Fibroblast of villous mesenchyme (primary cell): ENCODE measurements at regions not wholly inside any gene's neighbourhood (a gene's known extent, or its start where the extent isn't known, plus 50 kb on each side); places are given as distances from the start of the nearest gene placed in this dataset.

ENCODE experiments used
- DNase-seq: peaks from one replicate; pipeline ENCODE4 v3.0.0-alpha.2; 2010; ENCODE audit warnings: low read depth
- H3K4me3 ChIP-seq: 2 replicates; pipeline ENCODE4 v1.5.1; 2011; ENCODE audit warnings: low read depth, mild to moderate bottlenecking, low read length
- TF ChIP-seq, protein P1 (sequence below): IDR thresholded peaks from 2 replicates; pipeline ENCODE4 v1.5.1; 2012; ENCODE audit warnings: low read depth, mild to moderate bottlenecking, low read length; ENCODE audit not compliant: insufficient read depth

DNA sequence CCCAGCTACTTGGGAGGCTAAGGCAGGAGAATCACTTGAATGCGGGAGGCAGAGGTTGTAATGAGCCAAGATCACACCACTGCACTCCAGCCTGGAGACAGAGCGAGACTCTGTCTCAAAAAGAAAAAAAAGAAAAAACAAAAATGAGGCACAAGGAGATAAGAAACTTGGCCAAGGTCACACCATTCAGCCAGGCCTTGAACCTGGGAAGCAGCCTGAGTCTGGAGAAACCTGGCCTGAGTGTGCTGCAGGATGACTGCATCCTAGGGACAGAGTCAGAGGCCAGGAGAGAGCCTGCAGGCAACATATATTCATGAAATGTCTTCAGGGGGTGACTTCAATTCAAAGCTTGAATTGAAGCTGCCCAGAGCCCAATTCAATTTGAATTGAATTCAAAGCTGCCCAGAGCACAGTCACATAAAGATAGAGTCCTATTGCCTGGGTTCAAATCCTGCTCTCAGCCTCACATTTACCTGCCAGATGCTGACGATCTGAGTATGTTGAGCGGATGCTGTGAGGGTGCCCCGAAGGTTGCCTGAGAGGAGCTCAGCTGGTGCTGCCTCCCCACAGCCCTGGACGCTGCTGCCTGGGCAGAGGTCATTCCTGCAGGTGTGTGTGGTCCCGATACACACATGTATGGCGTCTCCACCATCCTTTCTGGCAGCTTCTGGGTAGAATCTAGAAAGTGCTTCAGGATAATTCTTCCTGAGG is 307.7 kb downstream of the AJAP1 start:
- no peak for DNase-seq
- TF ChIP-seq, protein P1, sequence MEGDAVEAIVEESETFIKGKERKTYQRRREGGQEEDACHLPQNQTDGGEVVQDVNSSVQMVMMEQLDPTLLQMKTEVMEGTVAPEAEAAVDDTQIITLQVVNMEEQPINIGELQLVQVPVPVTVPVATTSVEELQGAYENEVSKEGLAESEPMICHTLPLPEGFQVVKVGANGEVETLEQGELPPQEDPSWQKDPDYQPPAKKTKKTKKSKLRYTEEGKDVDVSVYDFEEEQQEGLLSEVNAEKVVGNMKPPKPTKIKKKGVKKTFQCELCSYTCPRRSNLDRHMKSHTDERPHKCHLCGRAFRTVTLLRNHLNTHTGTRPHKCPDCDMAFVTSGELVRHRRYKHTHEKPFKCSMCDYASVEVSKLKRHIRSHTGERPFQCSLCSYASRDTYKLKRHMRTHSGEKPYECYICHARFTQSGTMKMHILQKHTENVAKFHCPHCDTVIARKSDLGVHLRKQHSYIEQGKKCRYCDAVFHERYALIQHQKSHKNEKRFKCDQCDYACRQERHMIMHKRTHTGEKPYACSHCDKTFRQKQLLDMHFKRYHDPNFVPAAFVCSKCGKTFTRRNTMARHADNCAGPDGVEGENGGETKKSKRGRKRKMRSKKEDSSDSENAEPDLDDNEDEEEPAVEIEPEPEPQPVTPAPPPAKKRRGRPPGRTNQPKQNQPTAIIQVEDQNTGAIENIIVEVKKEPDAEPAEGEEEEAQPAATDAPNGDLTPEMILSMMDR, result no peak
- H3K4me3 ChIP-seq, result no peak overlapping the region

DNA sequence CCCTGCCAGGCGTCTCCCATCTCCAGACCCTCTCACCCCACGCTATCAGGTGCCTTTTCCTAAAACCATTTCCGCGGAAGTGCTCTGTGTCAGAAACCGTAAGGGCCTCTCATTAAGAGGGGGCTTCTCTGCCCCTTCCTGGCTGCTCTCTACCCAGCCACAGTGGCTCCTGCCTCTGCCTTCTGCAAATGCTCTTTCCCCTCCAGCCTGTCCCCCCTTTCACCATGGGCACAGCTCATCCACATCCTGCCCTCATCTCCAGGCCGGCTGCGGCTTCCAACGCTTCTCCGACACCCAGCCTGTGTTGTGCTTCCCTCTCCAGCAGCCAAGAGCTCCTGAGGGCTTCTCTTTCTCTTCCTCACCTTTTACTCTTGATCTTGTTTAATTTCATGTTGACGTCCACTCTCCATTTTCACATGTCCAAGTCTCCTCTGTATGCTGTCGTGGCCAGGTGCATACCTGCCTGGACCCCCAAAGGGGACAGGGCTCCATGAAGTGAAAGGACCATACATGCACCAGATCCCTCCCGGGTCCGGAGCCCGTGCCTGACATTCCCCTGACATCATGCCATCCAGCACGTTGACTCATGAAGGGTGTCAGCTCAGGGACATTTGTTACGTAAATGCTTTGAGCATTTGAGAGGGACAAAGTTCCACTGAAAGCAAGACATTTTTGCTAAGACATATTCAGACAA is 306.5 kb downstream of the AJAP1 start:
- DNase-seq, result no peak
- TF ChIP-seq, protein P1, result no peak
- no peak overlapping the region for H3K4me3 ChIP-seq

DNA sequence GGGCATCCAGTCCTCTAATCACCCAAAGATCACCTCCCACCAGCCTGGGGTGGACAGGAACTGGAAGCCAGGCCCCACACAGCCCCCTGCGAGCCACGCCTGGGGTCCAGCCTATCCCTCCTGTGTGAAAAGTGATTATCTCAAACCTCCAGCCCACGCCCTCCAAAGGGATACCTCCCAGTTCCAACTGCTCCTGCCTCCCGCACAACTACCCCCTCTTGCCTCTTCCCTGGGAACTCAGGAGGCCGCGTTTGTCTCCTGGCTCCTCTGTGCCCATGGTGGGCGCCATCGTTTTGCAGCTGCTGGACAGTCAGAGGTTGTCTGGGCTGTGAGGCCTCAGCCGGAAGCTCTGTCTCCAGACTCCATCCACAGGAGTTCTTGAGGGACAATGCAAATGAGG is 305.9 kb downstream of the AJAP1 start:
- TF ChIP-seq, protein P1, result no peak
- no peak overlapping the region for H3K4me3 ChIP-seq
- DNase-seq, result no peak

DNA sequence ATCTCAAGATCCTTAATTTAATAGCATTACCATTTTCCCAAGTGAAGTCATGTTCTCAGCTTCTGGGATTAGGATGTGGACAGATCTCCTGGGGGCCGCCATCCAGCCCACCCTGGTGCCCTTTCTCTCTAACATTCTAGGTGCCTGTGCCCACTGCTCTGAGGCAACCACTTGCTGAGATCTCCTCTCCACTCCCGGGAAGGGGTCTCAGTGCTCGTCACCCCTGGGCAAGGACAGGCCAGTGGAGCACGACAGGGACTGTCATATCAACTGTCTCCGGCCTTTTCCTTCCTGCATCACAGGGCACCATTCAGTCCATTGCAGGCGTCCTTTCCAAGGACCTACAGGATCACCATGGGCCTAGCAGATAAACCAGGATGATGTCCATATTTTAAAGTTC is 304.8 kb downstream of the AJAP1 start:
- no peak for DNase-seq
- TF ChIP-seq, protein P1, result no peak
- H3K4me3 ChIP-seq, result no peak overlapping the region

DNA sequence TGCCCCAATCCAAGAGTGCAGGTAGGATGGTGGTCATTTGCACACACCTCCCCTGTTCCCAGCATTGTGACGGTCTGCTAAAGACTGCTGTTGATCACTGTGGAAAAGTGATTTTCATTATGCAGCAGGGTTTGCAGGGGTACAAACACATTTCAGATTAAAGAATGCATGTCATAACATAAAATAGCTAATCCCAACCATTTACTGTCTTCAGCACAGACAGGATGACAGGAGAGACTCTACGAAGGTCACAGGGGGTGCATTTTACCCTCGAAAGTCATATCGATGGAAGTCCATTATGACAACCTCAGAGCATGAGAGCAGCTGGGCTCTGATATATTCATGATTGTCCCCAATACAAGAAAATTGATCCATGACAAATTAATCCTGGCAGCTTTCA is 302.6 kb downstream of the AJAP1 start:
- no peak for DNase-seq
- H3K4me3 ChIP-seq, result no peak overlapping the region
- TF ChIP-seq, protein P1, result no peak

DNA sequence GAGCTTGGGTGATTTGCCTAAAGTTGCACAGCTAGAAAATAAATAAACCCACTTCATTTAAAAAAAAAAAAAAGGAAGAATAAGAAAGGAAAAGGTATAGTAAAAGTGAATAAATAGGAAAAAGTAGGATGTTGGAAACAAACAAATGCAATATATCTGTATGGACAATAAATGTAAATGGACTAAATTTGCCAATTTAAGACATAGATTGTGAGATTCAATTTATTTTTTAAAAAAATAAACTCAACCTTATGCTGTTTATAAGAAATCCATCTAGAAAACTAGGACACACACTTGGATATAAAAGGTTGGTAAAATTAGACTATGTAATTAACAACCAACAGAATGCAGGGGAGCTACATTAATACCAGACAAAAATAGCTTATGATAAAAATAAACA is 300.0 kb downstream of the AJAP1 start:
- no peak overlapping the region for H3K4me3 ChIP-seq
- DNase-seq, result no peak
- TF ChIP-seq, protein P1, result no peak
